RWPE1 (cell line): ENCODE measurements at regions not wholly inside any gene's neighbourhood (a gene's known extent, or its start where the extent isn't known, plus 50 kb on each side); places are given as distances from the start of the nearest gene placed in this dataset.

Experiments
- CTCF ChIA-PET: fragments of 350-600 bp; sonication (Branson Sonifier 250); formaldehyde crosslinking; extraction: SDS; loops from one replicate; lab custom pipeline; 2021; lab: Yijun Ruan, JAX
- POLR2A ChIA-PET: fragments of 400-600 bp; formaldehyde crosslinking; extraction: SDS; loops from one replicate; lab custom pipeline; 2020; ENCODE audit warnings: antibody characterized with exemption; ENCODE audit not compliant: low non-redundant PET; lab: Yijun Ruan, JAX
- DNase-seq: peaks from one replicate; pipeline ENCODE4 v3.0.0; 2012; ENCODE audit warnings: low spot score
- H3K27ac ChIP-seq: fragments of 450-650 bp; 2 replicates; pipeline ENCODE4 v1.5.1; 2017
- TF ChIP-seq, protein P1 (sequence below): fragments of 450-650 bp; conservative IDR thresholded peaks from 2 replicates; pipeline ENCODE4 v1.5.1; 2017; ENCODE audit warnings: low read depth, mild to moderate bottlenecking

DNA sequence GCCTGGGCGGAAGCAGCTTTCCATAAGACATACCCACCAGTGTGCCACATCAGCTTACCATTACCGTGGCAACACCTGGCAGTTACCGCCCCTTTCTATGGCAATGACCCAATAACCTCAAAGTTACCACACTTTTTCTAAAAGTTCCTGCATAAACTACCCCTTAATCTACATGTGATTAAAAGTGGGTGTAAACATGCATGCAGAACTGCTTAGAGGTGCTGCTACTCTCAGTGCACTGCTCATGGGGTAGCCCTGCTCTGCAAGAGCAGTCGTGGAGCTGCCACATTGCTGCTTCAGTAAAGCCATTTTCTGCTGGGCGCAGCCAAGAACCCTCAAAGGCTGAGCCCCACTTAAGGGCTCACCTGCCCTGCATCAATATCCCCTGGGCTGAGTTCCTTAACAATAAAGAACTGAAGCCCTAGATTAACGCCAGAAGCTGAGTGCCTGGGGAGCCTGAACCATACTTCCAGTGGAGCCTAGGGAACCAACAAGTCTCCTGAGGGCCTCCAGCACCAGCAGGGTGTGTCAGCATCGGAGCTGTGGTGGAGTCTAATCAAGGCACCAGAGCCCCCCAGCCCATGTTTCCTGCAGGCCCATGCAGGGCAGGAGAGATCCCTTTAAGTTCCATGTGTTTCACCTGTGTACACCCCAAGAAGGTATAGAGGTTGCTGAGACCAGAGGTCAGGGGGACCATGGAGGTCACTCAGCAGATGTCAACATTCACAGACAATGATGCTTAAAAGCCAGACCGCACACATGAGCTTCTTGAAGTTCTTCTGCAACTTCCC is 1198.1 kb downstream of the UQCRFS1 start:
- TF ChIP-seq, protein P1, sequence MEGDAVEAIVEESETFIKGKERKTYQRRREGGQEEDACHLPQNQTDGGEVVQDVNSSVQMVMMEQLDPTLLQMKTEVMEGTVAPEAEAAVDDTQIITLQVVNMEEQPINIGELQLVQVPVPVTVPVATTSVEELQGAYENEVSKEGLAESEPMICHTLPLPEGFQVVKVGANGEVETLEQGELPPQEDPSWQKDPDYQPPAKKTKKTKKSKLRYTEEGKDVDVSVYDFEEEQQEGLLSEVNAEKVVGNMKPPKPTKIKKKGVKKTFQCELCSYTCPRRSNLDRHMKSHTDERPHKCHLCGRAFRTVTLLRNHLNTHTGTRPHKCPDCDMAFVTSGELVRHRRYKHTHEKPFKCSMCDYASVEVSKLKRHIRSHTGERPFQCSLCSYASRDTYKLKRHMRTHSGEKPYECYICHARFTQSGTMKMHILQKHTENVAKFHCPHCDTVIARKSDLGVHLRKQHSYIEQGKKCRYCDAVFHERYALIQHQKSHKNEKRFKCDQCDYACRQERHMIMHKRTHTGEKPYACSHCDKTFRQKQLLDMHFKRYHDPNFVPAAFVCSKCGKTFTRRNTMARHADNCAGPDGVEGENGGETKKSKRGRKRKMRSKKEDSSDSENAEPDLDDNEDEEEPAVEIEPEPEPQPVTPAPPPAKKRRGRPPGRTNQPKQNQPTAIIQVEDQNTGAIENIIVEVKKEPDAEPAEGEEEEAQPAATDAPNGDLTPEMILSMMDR: no peak
- ChIA-PET POLR2A (no interaction called here), CTCF (no interaction called here)

DNA sequence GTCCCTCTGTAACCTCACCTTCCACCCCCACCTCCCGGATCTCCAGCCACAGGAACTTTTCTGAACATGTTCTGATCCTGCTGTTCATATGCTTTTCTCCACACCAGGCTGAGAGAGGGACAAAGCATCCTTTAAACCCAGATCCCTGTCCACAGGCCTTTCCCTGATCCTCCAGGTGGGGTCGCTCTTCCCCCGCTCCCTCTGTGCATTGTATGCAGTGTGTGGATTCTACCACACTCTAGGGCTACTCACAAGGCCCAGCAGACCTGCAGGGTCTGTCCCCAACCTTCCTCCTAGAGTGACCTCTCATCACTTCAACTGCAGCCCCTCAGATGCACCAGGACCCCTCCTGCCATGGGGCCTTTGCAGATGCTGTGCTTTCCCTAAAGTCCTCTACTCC is 1200.6 kb downstream of the UQCRFS1 start:
- TF ChIP-seq, protein P1: no peak
- DNase-seq: no peak
- ChIA-PET POLR2A (no interaction called here), CTCF (no interaction called here)
- no peak overlapping the region for H3K27ac ChIP-seq

More for the DNA sequence above, 1198.1 kb downstream of the UQCRFS1 start:
- no peak overlapping the region for H3K27ac ChIP-seq
- no peak for DNase-seq

DNA sequence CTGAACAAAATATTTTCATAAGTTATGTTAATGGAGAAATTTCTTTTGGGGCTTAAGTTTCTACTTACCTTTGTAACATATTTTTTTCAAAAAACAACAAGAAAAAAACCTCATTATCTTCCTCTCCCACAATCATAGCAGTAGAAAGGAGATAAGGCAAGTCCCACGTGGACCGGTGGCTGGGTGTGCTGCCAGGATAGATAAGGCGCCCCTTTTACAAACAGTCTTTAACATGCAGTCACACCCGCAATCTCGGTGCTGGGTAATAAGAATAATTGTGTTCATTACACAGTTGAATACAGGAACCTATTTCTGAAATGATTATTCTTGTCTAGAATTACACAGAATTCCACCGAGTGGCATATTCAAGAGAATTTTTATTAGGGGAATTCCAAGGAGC is 1202.3 kb downstream of the UQCRFS1 start:
- CTCF ChIA-PET: no interaction called here
- TF ChIP-seq, protein P1: no peak
- DNase-seq: no peak
- H3K27ac ChIP-seq: no peak overlapping the region
- POLR2A ChIA-PET: no interaction called here

DNA sequence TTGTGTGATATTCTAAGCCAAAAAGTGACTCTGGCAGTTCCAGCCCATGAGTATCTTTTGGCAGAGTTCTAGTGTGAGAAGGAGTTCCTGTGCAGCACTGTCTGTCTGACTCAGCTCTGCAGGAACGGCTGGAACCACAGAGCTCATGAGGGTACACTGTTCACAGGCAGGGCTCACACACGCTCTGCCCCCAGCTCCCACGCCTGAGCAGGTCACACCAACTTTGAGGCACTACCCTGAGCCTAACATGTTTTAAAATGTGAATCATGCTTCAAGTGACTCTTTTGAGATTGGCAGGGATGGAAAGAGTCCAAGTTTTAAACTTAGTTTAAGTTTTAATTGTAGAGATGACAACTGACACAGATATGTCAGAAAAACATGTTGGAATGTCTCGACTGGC is 1203.3 kb downstream of the UQCRFS1 start:
- TF ChIP-seq, protein P1: no peak
- POLR2A ChIA-PET: no interaction called here
- CTCF ChIA-PET: no interaction called here
- no peak for DNase-seq
- no peak overlapping the region for H3K27ac ChIP-seq

DNA sequence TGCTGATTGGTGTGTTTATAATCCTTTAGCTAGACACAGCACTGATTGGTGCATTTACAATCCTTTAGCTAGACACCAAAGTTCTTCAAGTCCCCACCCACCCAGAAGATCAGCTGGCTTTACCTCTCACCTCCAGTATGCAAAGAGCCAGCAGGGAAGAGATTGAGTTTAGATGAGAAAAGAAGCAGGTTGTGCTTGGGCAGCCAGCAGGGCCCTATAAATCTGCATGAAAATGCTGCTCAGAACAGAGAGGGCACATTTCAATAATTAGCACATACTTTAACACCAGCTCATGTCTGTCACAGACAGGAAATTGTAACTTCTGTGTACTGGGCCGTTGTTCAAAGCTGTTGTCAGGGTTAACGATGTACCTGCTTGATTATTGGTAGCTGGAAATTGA is 1204.3 kb downstream of the UQCRFS1 start:
- DNase-seq: no peak
- ChIA-PET POLR2A (no interaction called here), CTCF (no interaction called here)
- TF ChIP-seq, protein P1: no peak
- H3K27ac ChIP-seq: no peak overlapping the region

DNA sequence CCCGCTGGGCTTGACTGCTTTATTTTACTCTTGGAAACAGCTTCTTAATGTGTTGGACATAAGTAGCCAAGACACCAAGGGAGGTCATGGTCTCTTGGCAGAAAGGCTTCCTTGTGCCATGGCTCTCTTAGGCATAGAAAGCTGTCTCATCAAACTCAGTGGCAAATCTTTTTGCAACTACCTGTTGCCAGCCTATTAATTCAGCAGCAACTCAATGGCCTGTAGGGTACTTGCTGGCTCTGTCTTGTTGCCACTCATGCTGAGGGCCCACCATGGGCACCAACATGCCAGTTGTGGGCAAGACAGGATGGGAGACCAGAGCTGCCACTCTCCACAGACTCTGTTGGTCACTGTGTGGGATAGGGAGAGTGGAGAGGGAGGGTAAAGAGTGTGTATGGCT is 1209.4 kb downstream of the UQCRFS1 start:
- DNase-seq: no peak
- ChIA-PET POLR2A (no interaction called here), CTCF (no interaction called here)
- H3K27ac ChIP-seq: no peak overlapping the region
- TF ChIP-seq, protein P1: no peak
